ENCODE measurements at regions not wholly inside any gene's neighbourhood (a gene's known extent, or its start where the extent isn't known, plus 50 kb on each side); places are given as distances from the start of the nearest gene placed in this dataset.

- Histone ChIP-seq H3K36me3 (ENCODE audit: control insufficient read depth in 2 of 2, extremely low read depth in 1 of 2, insufficient read depth in 2 of 2, low read length in 2 of 2) (no peaks in the 10 kb centered on the region), H3K27ac (ENCODE audit: control insufficient read depth, insufficient read depth, low read length) (no peak overlapping the region), H3K4me3 (ENCODE audit: control insufficient read depth in 2 of 3, extremely low read depth in 1 of 3, insufficient read depth in 2 of 3, low read depth in 1 of 3, low read length in 3 of 3) (no peak overlapping the region), H3K27me3 (ENCODE audit: control insufficient read depth, extremely low read depth, insufficient read depth, low read length) (peaks cover 25% of the 10 kb centered on the region), H3K9me1 (ENCODE audit: control insufficient read depth, extremely low read depth, insufficient read depth, low read length) (no peaks in the 10 kb centered on the region), H3K9ac (ENCODE audit: control insufficient read depth, extremely low read depth, insufficient read depth, low read length) (no peak overlapping the region), H3K4me2 (ENCODE audit: control insufficient read depth, extremely low read depth, insufficient read depth, low read depth, low read length) (no peak overlapping the region), H3K4me1 (ENCODE audit: control insufficient read depth, extremely low read depth, insufficient read depth, low read length) (no peaks in the 10 kb centered on the region), H3K79me2 (ENCODE audit: control insufficient read depth, insufficient read depth, low read length) (no peaks in the 10 kb centered on the region), H2AFZ (ENCODE audit: control insufficient read depth, low read length) (no peak overlapping the region), H4K20me1 (ENCODE audit: control insufficient read depth, extremely low read depth, insufficient read depth, low read length) (no peaks in the 10 kb centered on the region), H3K9me3 (ENCODE audit: control insufficient read depth, low read depth, low read length) (peaks cover 2% of the 10 kb centered on the region)
- dilution Hi-C loops (cut with MboI; ENCODE audit: extremely low pct_ligation_motif_present, low sequenced_read_pairs), result no loop called here
- no peak for TF ChIP-seq EZH2 (IDR thresholded peaks at IDR 0.05; ENCODE audit: low read length)
- TF ChIP-seq, protein P1, sequence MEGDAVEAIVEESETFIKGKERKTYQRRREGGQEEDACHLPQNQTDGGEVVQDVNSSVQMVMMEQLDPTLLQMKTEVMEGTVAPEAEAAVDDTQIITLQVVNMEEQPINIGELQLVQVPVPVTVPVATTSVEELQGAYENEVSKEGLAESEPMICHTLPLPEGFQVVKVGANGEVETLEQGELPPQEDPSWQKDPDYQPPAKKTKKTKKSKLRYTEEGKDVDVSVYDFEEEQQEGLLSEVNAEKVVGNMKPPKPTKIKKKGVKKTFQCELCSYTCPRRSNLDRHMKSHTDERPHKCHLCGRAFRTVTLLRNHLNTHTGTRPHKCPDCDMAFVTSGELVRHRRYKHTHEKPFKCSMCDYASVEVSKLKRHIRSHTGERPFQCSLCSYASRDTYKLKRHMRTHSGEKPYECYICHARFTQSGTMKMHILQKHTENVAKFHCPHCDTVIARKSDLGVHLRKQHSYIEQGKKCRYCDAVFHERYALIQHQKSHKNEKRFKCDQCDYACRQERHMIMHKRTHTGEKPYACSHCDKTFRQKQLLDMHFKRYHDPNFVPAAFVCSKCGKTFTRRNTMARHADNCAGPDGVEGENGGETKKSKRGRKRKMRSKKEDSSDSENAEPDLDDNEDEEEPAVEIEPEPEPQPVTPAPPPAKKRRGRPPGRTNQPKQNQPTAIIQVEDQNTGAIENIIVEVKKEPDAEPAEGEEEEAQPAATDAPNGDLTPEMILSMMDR (optimal IDR thresholded peaks at IDR 0.05 in 1 of 3, IDR thresholded peaks at IDR 0.05 in 1 of 3, conservative IDR thresholded peaks at IDR 0.05 in 1 of 3; ENCODE audit: extremely low read depth in 1 of 3, insufficient read depth in 2 of 3, low read length in 3 of 3), result no peak
- FAIRE-seq (no peak), DNase-seq (ENCODE audit: low read depth, low spot score) (no peak)
Measured at GRCh38 chr6:87912102-87912501, 135.5 kb upstream of the SPACA1 start.

DNA sequence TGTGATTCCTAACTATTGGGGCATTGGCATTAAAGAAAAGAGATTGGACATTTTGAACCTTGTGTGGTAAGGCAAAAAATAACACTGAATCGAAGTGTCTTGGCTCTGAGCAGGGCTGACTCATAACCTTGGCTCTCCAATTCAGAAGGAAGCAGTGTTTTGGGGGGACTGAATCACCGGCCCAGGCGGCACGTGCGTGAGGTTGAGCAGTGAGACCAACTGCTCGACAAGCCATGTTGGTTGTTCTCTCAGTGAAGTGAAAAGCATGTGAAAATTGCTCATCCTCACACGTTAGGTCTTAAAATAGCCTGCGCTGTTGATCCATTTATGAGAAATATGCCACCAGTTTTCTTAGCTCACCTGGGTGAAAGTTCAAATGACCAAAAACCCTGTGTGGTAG, 137.8 kb upstream of the SPACA1 start:
- no peak overlapping the region for H2AFZ ChIP-seq (ENCODE audit: control insufficient read depth, low read length)
- H3K4me1 ChIP-seq (ENCODE audit: control insufficient read depth, extremely low read depth, insufficient read depth, low read length), result peaks cover 7% of the 10 kb centered on the region
- H3K79me2 ChIP-seq (ENCODE audit: control insufficient read depth, insufficient read depth, low read length), result no peaks in the 10 kb centered on the region
- H3K9me3 ChIP-seq (ENCODE audit: control insufficient read depth, low read depth, low read length), result peaks cover 2% of the 10 kb centered on the region
- no peaks in the 10 kb centered on the region for H3K36me3 ChIP-seq (ENCODE audit: control insufficient read depth in 2 of 2, extremely low read depth in 1 of 2, insufficient read depth in 2 of 2, low read length in 2 of 2)
- H3K27me3 ChIP-seq (ENCODE audit: control insufficient read depth, extremely low read depth, insufficient read depth, low read length), result peaks cover 20% of the 10 kb centered on the region
- no peak overlapping the region for H3K9ac ChIP-seq (ENCODE audit: control insufficient read depth, extremely low read depth, insufficient read depth, low read length)
- H3K4me3 ChIP-seq (ENCODE audit: control insufficient read depth in 2 of 3, extremely low read depth in 1 of 3, insufficient read depth in 2 of 3, low read depth in 1 of 3, low read length in 3 of 3), result no peak overlapping the region
- FAIRE-seq (peak; percentile 48), DNase-seq (ENCODE audit: low read depth, low spot score) (peak; percentile 13)
- no peaks in the 10 kb centered on the region for H3K9me1 ChIP-seq (ENCODE audit: control insufficient read depth, extremely low read depth, insufficient read depth, low read length)
- no peak for TF ChIP-seq EZH2 (IDR thresholded peaks at IDR 0.05; ENCODE audit: low read length)
- TF ChIP-seq, protein P1 (optimal IDR thresholded peaks at IDR 0.05 in 1 of 3, IDR thresholded peaks at IDR 0.05 in 1 of 3, conservative IDR thresholded peaks at IDR 0.05 in 1 of 3; ENCODE audit: extremely low read depth in 1 of 3, insufficient read depth in 2 of 3, low read length in 3 of 3), result no peak
- H4K20me1 ChIP-seq (ENCODE audit: control insufficient read depth, extremely low read depth, insufficient read depth, low read length), result no peaks in the 10 kb centered on the region
- no peak overlapping the region for H3K4me2 ChIP-seq (ENCODE audit: control insufficient read depth, extremely low read depth, insufficient read depth, low read depth, low read length)
- H3K27ac ChIP-seq (ENCODE audit: control insufficient read depth, insufficient read depth, low read length), result no peak overlapping the region
- dilution Hi-C loops (cut with MboI; ENCODE audit: extremely low pct_ligation_motif_present, low sequenced_read_pairs), result no loop called here
